Calu3 (cell line): ENCODE measurements at regions not wholly inside any gene's neighbourhood (a gene's known extent, or its start where the extent isn't known, plus 50 kb on each side); places are given as distances from the start of the nearest gene placed in this dataset.

Experiments used
- BruUV-seq: library from RNA; stranded (reverse); fragments of 400-500 nt; replicated peaks from 2 replicates; lab custom pipeline; 2021; lab: Mats Ljungman, UMichigan
- CTCF ChIA-PET: fragments of 300-600 bp; sonication (Branson Sonifier 250); formaldehyde crosslinking; loops from one replicate; lab custom pipeline; 2022; ENCODE audit warnings: antibody characterized with exemption; lab: Charles Lee
- DNase-seq: peaks from one replicate; pipeline ENCODE4 v3.0.0; 2022
- H3K27ac Mint-ChIP-seq: one replicate; pipeline ENCODE4 v1.8.0; 2022; ENCODE audit warnings: mixed read lengths; ENCODE audit not compliant: unreplicated experiment
- H3K27me3 Mint-ChIP-seq: one replicate; pipeline ENCODE4 v1.8.0; 2022; ENCODE audit warnings: mixed read lengths; ENCODE audit not compliant: unreplicated experiment
- H3K36me3 Mint-ChIP-seq: one replicate; pipeline ENCODE4 v1.8.0; 2022; ENCODE audit warnings: mild to moderate bottlenecking, moderate library complexity, mixed read lengths; ENCODE audit not compliant: insufficient read depth, unreplicated experiment
- H3K4me1 Mint-ChIP-seq: one replicate; pipeline ENCODE4 v1.8.0; 2022; ENCODE audit warnings: mild to moderate bottlenecking, low read depth, mixed read lengths; ENCODE audit not compliant: unreplicated experiment
- H3K4me3 Mint-ChIP-seq: one replicate; pipeline ENCODE4 v1.8.0; 2022; ENCODE audit warnings: mild to moderate bottlenecking, low read depth, moderate library complexity, mixed read lengths; ENCODE audit not compliant: unreplicated experiment
- H3K9me3 Mint-ChIP-seq: one replicate; pipeline ENCODE4 v1.8.0; 2022; ENCODE audit warnings: low read depth, mixed read lengths; ENCODE audit not compliant: unreplicated experiment
- CTCF ChIP-seq: fragments of 200-600 bp; IDR thresholded peaks from one replicate; pipeline ENCODE4 v1.8.0; 2022; ENCODE audit warnings: antibody characterized with exemption; ENCODE audit not compliant: unreplicated experiment
- intact Hi-C: fragments of 100-400 bp; cut with micrococcal nuclease; formaldehyde crosslinking; loops from one replicate; pipeline ENCODE4 v1.10.0; 2022; ENCODE audit not compliant: unreplicated experiment

DNA sequence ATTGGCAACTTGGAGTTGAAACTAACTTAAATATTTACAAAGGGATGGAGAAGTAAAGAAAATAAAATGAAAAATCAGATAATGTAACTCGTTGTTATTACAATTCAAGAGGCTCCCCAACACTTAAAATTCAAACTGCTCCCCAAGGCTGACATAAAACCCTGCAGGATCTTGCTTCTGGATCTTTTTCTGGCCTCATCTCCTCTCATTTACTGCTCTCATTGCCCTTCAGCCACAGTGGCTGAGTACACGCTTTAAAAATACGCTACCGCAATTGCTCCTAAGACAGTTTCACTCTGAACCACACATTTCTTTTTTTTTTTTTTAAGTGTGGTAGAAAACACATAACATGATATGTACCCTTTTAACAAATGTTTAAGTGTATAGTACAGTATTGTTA is 718.1 kb upstream of the ANO3 start:
- no peak overlapping the region for H3K4me3 Mint-ChIP-seq
- DNase-seq: no peak
- intact Hi-C loops: no loop called here
- no peaks in the 10 kb centered on the region for H3K36me3 Mint-ChIP-seq
- no peak for TF ChIP-seq CTCF
- CTCF ChIA-PET: interaction anchor here (0.6 kb wide), 1 partner anchor 1580 kb away, joined by 3 read pairs; no protein-coding TSS in a partner anchor
- H3K4me1 Mint-ChIP-seq: no peaks in the 10 kb centered on the region
- H3K27ac Mint-ChIP-seq: no peak overlapping the region
- peaks cover 10% of the 10 kb centered on the region for H3K9me3 Mint-ChIP-seq
- no TSS peak for BruUV-seq
- H3K27me3 Mint-ChIP-seq: no peaks in the 10 kb centered on the region

GRCh38 chr11:25615069-25615468 is 716.9 kb upstream of the ANO3 start:
- CTCF ChIA-PET: no interaction called here
- intact Hi-C loops: no loop called here
- Mint-ChIP-seq H3K4me3 (no peak overlapping the region), H3K27ac (no peak overlapping the region), H3K27me3 (no peaks in the 10 kb centered on the region), H3K4me1 (no peaks in the 10 kb centered on the region), H3K36me3 (no peaks in the 10 kb centered on the region), H3K9me3 (peaks cover 7% of the 10 kb centered on the region)
- no peak for DNase-seq
- no peak for TF ChIP-seq CTCF
- no TSS peak for BruUV-seq

GRCh38 chr11:25615841-25616240 is 716.1 kb upstream of the ANO3 start:
- DNase-seq: no peak
- Mint-ChIP-seq H3K36me3 (no peaks in the 10 kb centered on the region), H3K9me3 (peaks cover 5% of the 10 kb centered on the region), H3K27ac (no peak overlapping the region), H3K4me1 (no peaks in the 10 kb centered on the region), H3K27me3 (no peaks in the 10 kb centered on the region), H3K4me3 (no peak overlapping the region)
- no peak for TF ChIP-seq CTCF
- CTCF ChIA-PET: no interaction called here
- no TSS peak for BruUV-seq
- intact Hi-C loops: no loop called here

DNA sequence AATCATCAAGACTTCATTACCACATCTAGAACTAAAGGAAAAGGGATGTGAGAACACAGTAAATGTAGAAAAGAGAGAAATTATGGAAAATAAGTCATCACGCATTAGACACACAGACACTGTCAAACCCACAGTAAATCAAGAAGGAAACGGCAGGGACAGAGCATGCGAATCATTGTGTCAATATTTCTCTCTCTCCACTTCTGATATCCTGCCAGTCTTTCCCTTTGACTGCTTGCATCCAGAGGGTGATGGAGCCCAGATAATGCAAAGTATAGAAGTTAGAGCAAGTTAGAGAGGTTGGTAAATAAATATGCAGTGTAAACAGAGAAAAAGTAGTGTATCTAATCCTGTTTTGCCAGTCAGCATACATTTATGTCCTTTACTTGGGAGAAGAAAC is 706.8 kb upstream of the ANO3 start:
- CTCF ChIA-PET: no interaction called here
- TF ChIP-seq CTCF: no peak
- DNase-seq: no peak
- no peaks in the 10 kb centered on the region for H3K4me1 Mint-ChIP-seq
- H3K36me3 Mint-ChIP-seq: no peaks in the 10 kb centered on the region
- no peak overlapping the region for H3K4me3 Mint-ChIP-seq
- H3K27ac Mint-ChIP-seq: no peak overlapping the region
- no TSS peak for BruUV-seq
- peaks cover 6% of the 10 kb centered on the region for H3K9me3 Mint-ChIP-seq
- H3K27me3 Mint-ChIP-seq: no peaks in the 10 kb centered on the region
- intact Hi-C loops: no loop called here
